Body of pancreas (tissue), 4 donors: ENCODE measurements at regions not wholly inside any gene's neighbourhood (a gene's known extent, or its start where the extent isn't known, plus 50 kb on each side); places are given as distances from the start of the nearest gene placed in this dataset.

Experiments used
- CTCF ChIP-seq, 7 experiments: fragments of 450-650 bp in 4 of 7; fragments of 200-600 bp in 3 of 7; sonication (generic) in 3 of 7; IDR thresholded peaks; one replicate each; pipeline ENCODE4 v1.5.1; 2016 to 2019; ENCODE audit warnings: antibody characterized with exemption in 7 of 7
- POLR2A ChIP-seq, 3 donors: fragments of 450-650 bp; IDR thresholded peaks; one replicate each; pipeline ENCODE4 v1.6.1; 2016; ENCODE audit warnings: antibody characterized with exemption in 3 of 3, mild to moderate bottlenecking in 2 of 3

GRCh38 chr9:16277471-16277960, 593.0 kb downstream of the BNC2 start:
- TF ChIP-seq CTCF (IDR thresholded peaks at IDR 0.05) (no peak), POLR2A (IDR thresholded peaks at IDR 0.05) (no peak)
